GM12865 (cell line): ENCODE measurements at regions not wholly inside any gene's neighbourhood (a gene's known extent, or its start where the extent isn't known, plus 50 kb on each side); places are given as distances from the start of the nearest gene placed in this dataset.

Experiments used
- DNase-seq: peaks from one replicate; pipeline ENCODE4 v3.0.0; 2010; ENCODE audit warnings: low read depth
- H3K4me3 ChIP-seq: 2 replicates; pipeline ENCODE4 v1.5.1; 2011; ENCODE audit warnings: mild to moderate bottlenecking, low read depth, low read length, control low read depth
- CTCF ChIP-seq: IDR thresholded peaks from 2 replicates; pipeline ENCODE4 v1.5.1; 2011; ENCODE audit warnings: low read length, control low read depth, low read depth, inconsistent platforms; ENCODE audit not compliant: insufficient read depth; ENCODE audit errors: missing control alignments

- H3K4me3 ChIP-seq = no peak overlapping the region
- no peak for TF ChIP-seq CTCF
- DNase-seq = no peak
Observed at GRCh38 chr5:60446917-60447316, 253.0 kb downstream of the DEPDC1B start.

- no peak overlapping the region for H3K4me3 ChIP-seq
- TF ChIP-seq CTCF = no peak
Observed at GRCh38 chr5:60445921-60446320, 254.0 kb downstream of the DEPDC1B start.

GRCh38 chr5:60445427-60445826 lies 254.5 kb downstream of the DEPDC1B start:
- H3K4me3 ChIP-seq = no peak overlapping the region
- no peak for TF ChIP-seq CTCF
- no peak for DNase-seq

More at GRCh38 chr5:60445921-60446320, 254.0 kb downstream of the DEPDC1B start:
- DNase-seq = no peak

GRCh38 chr5:60444661-60445360 lies 255.2 kb downstream of the DEPDC1B start:
- DNase-seq = no peak
- no peak for TF ChIP-seq CTCF
- H3K4me3 ChIP-seq = no peak overlapping the region

GRCh38 chr5:60439552-60439951 lies 260.4 kb downstream of the DEPDC1B start:
- no peak for DNase-seq
- no peak for TF ChIP-seq CTCF
- no peak overlapping the region for H3K4me3 ChIP-seq

- H3K4me3 ChIP-seq = no peak overlapping the region
- TF ChIP-seq CTCF = no peak
- no peak for DNase-seq
Observed at GRCh38 chr5:60437308-60437707, 262.7 kb downstream of the DEPDC1B start.

GRCh38 chr5:60436518-60436917 lies 263.4 kb downstream of the DEPDC1B start:
- TF ChIP-seq CTCF = no peak
- DNase-seq = peak; percentile 48
- no peak overlapping the region for H3K4me3 ChIP-seq
